Esophagus squamous epithelium (tissue), 5 donors: ENCODE measurements at regions not wholly inside any gene's neighbourhood (a gene's known extent, or its start where the extent isn't known, plus 50 kb on each side); places are given as distances from the start of the nearest gene placed in this dataset.

Source experiments
- DNase-seq: peaks from one replicate; lab custom pipeline; 2025; lab: John Stamatoyannopoulos, UW
- H3K27ac ChIP-seq, 4 donors: fragments of 200-600 bp; sonication (generic); one replicate each; pipeline ENCODE4 v1.5.1; 2016 to 2019; ENCODE audit warnings: mild to moderate bottlenecking in 1 of 4
- H3K27me3 ChIP-seq, 4 donors: fragments of 200-600 bp; sonication (generic); 1 replicate in 3 of 4; 2 replicates in 1 of 4; pipeline versions ENCODE4 v1.5.1 to v1.6.0; 2017 to 2021; ENCODE audit warnings: antibody characterized with exemption in 1 of 4
- H3K36me3 ChIP-seq, 3 donors: fragments of 200-600 bp; sonication (generic); one replicate each; pipeline ENCODE4 v1.5.1; 2016 to 2019
- H3K4me1 ChIP-seq, 3 donors: fragments of 200-600 bp; sonication (generic); one replicate each; pipeline ENCODE4 v1.5.1; 2017 to 2019
- H3K4me3 ChIP-seq, 4 donors: fragments of 200-600 bp; sonication (generic); 1 replicate in 3 of 4; 2 replicates in 1 of 4; pipeline ENCODE4 v1.5.1; 2016 to 2019; ENCODE audit warnings: mild to moderate bottlenecking in 2 of 4, moderate library complexity in 1 of 4
- H3K9me3 ChIP-seq, 3 donors: fragments of 200-600 bp; sonication (generic); one replicate each; pipeline ENCODE4 v1.5.1; 2016 to 2019
- POLR2A ChIP-seq, 4 donors: fragments of 450-650 bp; IDR thresholded peaks; one replicate each; pipeline ENCODE4 v1.6.1; 2017; ENCODE audit warnings: antibody characterized with exemption in 4 of 4, mild to moderate bottlenecking in 4 of 4, moderate library complexity in 3 of 4
- WGBS, 2 donors: methylation state at CpG; one replicate each; pipeline ENCODE4 v1.1.5; 2018; 5-methylcytosine and 5-hydroxymethylcytosine counted together
- intact Hi-C: fragments of 100-400 bp; cut with DNase I; formaldehyde crosslinking; loops from one replicate; pipeline ENCODE4 v1.15.0; 2022
- TF ChIP-seq, protein P1 (sequence below), 6 experiments: fragments of 450-650 bp in 4 of 6; fragments of 200-600 bp in 2 of 6; sonication (generic) in 2 of 6; IDR thresholded peaks; one replicate each; pipeline ENCODE4 v1.5.1; 2016 to 2019; ENCODE audit warnings: antibody characterized with exemption in 6 of 6, mild to moderate bottlenecking in 4 of 6, moderate library complexity in 4 of 6
- donor health status: DM: yes; HTN: yes; CAD: no.

DNA sequence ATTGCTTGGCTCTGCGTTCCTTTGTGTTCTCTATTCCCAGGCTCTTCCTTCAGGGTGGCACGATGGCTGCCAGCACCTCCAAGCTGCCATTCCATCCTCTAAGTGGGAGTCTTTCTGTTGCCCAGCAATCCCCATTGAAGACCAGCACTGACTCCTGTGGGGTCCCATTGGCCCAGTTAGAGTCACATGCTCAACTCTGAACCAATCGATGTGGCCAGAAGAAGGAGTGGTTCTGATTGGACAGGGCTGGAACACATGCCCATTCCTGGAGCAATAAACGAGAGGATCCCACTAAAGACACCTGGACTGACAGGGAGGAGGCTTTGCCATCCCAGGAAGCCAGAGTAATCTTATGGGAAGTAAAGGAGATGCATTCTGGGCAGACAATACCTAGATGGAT lies 97.2 kb upstream of the IGSF21 start:
- intact Hi-C loops: no loop called here
- H3K4me3 ChIP-seq: no peak overlapping the region
- TF ChIP-seq, protein P1, sequence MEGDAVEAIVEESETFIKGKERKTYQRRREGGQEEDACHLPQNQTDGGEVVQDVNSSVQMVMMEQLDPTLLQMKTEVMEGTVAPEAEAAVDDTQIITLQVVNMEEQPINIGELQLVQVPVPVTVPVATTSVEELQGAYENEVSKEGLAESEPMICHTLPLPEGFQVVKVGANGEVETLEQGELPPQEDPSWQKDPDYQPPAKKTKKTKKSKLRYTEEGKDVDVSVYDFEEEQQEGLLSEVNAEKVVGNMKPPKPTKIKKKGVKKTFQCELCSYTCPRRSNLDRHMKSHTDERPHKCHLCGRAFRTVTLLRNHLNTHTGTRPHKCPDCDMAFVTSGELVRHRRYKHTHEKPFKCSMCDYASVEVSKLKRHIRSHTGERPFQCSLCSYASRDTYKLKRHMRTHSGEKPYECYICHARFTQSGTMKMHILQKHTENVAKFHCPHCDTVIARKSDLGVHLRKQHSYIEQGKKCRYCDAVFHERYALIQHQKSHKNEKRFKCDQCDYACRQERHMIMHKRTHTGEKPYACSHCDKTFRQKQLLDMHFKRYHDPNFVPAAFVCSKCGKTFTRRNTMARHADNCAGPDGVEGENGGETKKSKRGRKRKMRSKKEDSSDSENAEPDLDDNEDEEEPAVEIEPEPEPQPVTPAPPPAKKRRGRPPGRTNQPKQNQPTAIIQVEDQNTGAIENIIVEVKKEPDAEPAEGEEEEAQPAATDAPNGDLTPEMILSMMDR (IDR thresholded peaks at IDR 0.05): no peak
- TF ChIP-seq POLR2A (IDR thresholded peaks at IDR 0.05): no peak
- H3K27ac ChIP-seq: no peak overlapping the region
- H3K27me3 ChIP-seq: peaks cover 0 to 93% (median 0%) of the 10 kb centered on the region in 4 donors
- no peaks in the 10 kb centered on the region for H3K4me1 ChIP-seq
- H3K36me3 ChIP-seq: no peaks in the 10 kb centered on the region
- H3K9me3 ChIP-seq: no peaks in the 10 kb centered on the region
- no peak for DNase-seq
- 64 to 66% methylated on average over 3 to 4 of the region's 4 CpGs for WGBS, 2 donors

DNA sequence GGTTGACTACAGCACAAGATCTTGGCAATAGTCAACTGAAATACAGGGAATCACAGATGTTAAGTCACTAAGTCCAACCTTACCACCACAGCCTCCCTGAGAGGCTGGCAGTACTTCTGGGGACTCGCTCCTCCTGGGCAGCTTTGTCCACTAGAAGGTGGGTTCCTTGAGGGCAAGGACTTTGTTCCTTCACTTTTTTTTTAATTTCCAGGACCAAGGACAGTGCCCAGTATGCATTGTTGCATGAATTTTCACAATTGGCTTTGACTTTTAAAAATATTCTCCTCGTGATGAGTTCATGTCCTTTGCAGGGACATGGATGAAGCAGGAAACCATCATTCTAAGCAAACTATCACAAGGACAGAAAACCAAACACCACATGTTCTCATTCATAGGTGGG lies 96.7 kb upstream of the IGSF21 start:
- H3K9me3 ChIP-seq: no peaks in the 10 kb centered on the region
- no peak for DNase-seq
- intact Hi-C loops: no loop called here
- no peak overlapping the region for H3K27ac ChIP-seq
- no peak overlapping the region for H3K4me3 ChIP-seq
- H3K36me3 ChIP-seq: no peaks in the 10 kb centered on the region
- TF ChIP-seq, protein P1 (IDR thresholded peaks at IDR 0.05): no peak
- no peak for TF ChIP-seq POLR2A (IDR thresholded peaks at IDR 0.05)
- H3K27me3 ChIP-seq: peaks cover 0 to 94% (median 0%) of the 10 kb centered on the region in 4 donors
- no peaks in the 10 kb centered on the region for H3K4me1 ChIP-seq
- WGBS, 2 donors: 38 to 50% methylated on average over 2 of the region's 2 CpGs

DNA sequence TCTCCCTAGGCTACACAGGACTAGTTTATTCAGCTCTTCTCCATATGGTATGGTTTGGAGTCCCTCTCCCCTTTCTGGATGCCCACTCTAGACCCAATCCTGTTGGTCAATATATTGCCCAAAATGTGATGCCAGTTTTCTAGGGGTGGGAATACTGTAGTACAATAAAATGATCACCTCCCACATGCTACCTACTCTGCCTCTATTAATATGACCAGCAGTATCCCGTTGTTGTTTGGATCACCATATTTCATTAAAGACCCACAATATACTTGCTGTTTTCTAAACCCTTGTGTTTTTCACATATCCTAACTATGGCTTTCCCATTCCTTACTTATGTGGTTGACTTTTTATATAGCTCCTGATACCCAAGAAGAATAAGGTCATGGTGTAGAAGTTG lies 95.9 kb upstream of the IGSF21 start:
- no peaks in the 10 kb centered on the region for H3K36me3 ChIP-seq
- intact Hi-C loops: no loop called here
- H3K9me3 ChIP-seq: no peaks in the 10 kb centered on the region
- H3K4me3 ChIP-seq: no peak overlapping the region
- H3K27ac ChIP-seq: no peak overlapping the region
- DNase-seq: no peak
- WGBS, 2 donors: 76 to 100% methylated on average over 1 of the region's 1 CpG
- no peak for TF ChIP-seq POLR2A (IDR thresholded peaks at IDR 0.05)
- TF ChIP-seq, protein P1 (IDR thresholded peaks at IDR 0.05): no peak
- H3K27me3 ChIP-seq: peaks cover 0 to 94% (median 0%) of the 10 kb centered on the region in 4 donors
- H3K4me1 ChIP-seq: no peaks in the 10 kb centered on the region

DNA sequence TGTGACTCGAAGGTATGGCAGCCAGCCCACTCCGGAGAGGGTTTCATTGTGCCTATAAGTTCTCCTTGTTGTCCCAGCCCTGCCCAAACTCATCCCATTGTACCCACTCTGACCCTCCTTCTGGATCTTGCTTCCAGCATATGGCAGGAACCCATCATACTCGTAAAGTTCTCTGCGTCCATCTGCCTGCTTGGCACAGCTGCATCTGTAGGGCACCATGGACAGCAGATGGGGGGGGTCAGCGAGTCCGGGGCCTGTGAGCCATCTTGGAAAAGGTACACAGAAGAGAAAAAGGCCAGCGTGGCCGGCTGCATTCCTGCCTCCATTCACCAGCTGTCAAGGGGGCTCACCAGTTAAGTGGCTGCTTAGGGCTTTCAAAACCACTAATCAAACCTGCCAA lies 94.9 kb upstream of the IGSF21 start:
- peaks cover 0 to 93% (median 0%) of the 10 kb centered on the region in 4 donors for H3K27me3 ChIP-seq
- DNase-seq: no peak
- 36 to 73% methylated on average over 4 to 8 of the region's 8 CpGs for WGBS, 2 donors

DNA sequence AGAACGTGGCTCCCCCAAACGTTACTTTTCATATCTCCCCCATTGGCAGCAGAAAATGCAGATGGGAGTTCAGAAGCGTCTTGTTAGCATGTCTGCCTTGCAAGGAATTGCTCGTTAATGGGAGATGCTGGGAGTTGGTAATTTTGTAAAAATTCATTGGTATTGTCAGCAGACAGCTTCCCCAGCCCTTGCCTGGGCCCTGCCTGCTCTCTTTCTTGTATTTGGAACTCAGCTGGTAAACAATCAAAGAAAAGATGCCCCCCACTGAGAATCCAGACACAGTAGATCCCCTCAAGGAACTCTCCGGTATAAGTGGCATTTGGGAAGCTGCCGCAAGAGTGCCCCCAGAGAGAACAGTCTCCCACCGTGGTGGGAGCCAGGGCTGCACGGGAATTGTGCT lies 94.4 kb upstream of the IGSF21 start:
- Histone ChIP-seq H3K36me3 (no peaks in the 10 kb centered on the region), H3K27ac (no peak overlapping the region), H3K4me3 (no peak overlapping the region), H3K9me3 (no peaks in the 10 kb centered on the region), H3K27me3 (peaks cover 0 to 92% (median 0%) of the 10 kb centered on the region in 4 donors), H3K4me1 (no peaks in the 10 kb centered on the region)
- intact Hi-C loops: no loop called here
- TF ChIP-seq POLR2A (IDR thresholded peaks at IDR 0.05): no peak
- TF ChIP-seq, protein P1 (IDR thresholded peaks at IDR 0.05): no peak
- WGBS, 2 donors: 39 to 52% methylated on average over 8 of the region's 8 CpGs
- DNase-seq: no peak

More for the DNA sequence above, 94.9 kb upstream of the IGSF21 start:
- no peak for TF ChIP-seq POLR2A (IDR thresholded peaks at IDR 0.05)
- TF ChIP-seq, protein P1 (IDR thresholded peaks at IDR 0.05): no peak
- no peaks in the 10 kb centered on the region for H3K4me1 ChIP-seq
- no peaks in the 10 kb centered on the region for H3K9me3 ChIP-seq
- H3K4me3 ChIP-seq: no peak overlapping the region
- intact Hi-C loops: no loop called here
- H3K27ac ChIP-seq: no peak overlapping the region
- H3K36me3 ChIP-seq: no peaks in the 10 kb centered on the region
